Endothelial cell of umbilical vein (primary cell): ENCODE measurements at regions not wholly inside any gene's neighbourhood (a gene's known extent, or its start where the extent isn't known, plus 50 kb on each side); places are given as distances from the start of the nearest gene placed in this dataset.

Experiments used
- BruUV-seq: library from RNA; stranded (reverse); fragments of 400-500 nt; replicated peaks from 2 replicates; lab custom pipeline; 2021; lab: Mats Ljungman, UMichigan
- CTCF ChIA-PET: fragments of 300-600, 350-600 bp; sonication (Branson Sonifier 250); formaldehyde crosslinking; loops from one replicate; lab custom pipeline; 2021; ENCODE audit warnings: antibody characterized with exemption, inconsistent platforms; lab: Charles Lee
- POLR2A ChIA-PET: fragments of 300-600, 350-600 bp; sonication (Branson Sonifier 250); formaldehyde crosslinking; loops from one replicate; lab custom pipeline; 2021; ENCODE audit warnings: antibody characterized with exemption, inconsistent platforms; lab: Charles Lee
- DNase-seq: peaks from one replicate; pipeline ENCODE4 v3.0.0-alpha.2; 2011; ENCODE audit warnings: low read depth, low spot score
- FAIRE-seq: peaks from 2 replicates; lab custom pipeline; 2011; peaks lifted over from hg19 to GRCh38; lab: Jason Lieb, UNC
- H2AFZ ChIP-seq: 2 replicates; pipeline ENCODE4 v1.6.0; 2012; ENCODE audit warnings: low read depth, low read length, control low read depth, inconsistent platforms
- H3K27ac ChIP-seq: 2 replicates; pipeline ENCODE4 v1.5.1; 2011; ENCODE audit warnings: low read depth, mild to moderate bottlenecking, control low read depth, low read length, moderate library complexity; ENCODE audit not compliant: insufficient read depth
- H3K27me3 ChIP-seq, 2 experiments: 2 replicates each; pipeline versions ENCODE4 v1.6.0 to v1.6.1; 2011; ENCODE audit warnings: low read length in 2 of 2, mixed read lengths in 1 of 2; ENCODE audit not compliant: control insufficient read depth in 2 of 2, insufficient read depth in 2 of 2
- H3K36me3 ChIP-seq, 2 experiments: 2 replicates in 1 of 2; 3 replicates in 1 of 2; pipeline ENCODE4 v1.5.1; 2011; ENCODE audit warnings: low read length in 2 of 2, mild to moderate bottlenecking in 1 of 2, moderate library complexity in 1 of 2; ENCODE audit not compliant: control insufficient read depth in 2 of 2, insufficient read depth in 2 of 2; ENCODE audit errors: extremely low read depth in 1 of 2
- H3K4me1 ChIP-seq: 3 replicates; pipeline ENCODE4 v1.5.1; 2011; ENCODE audit warnings: mild to moderate bottlenecking, low read length; ENCODE audit not compliant: control insufficient read depth, insufficient read depth; ENCODE audit errors: extremely low read depth
- H3K4me2 ChIP-seq: 2 replicates; pipeline ENCODE4 v1.6.1; 2011; ENCODE audit warnings: low read length, control low read depth, mixed read lengths; ENCODE audit not compliant: insufficient read depth
- H3K4me3 ChIP-seq, 3 experiments: fragments of 200-600 bp in 1 of 3; sonication (generic), shearing (Covaris generic) in 1 of 3; replicated peaks in 1 of 3; 2 replicates each; pipeline ENCODE4 v1.5.1; 2011 to 2016; ENCODE audit warnings: control low read depth in 3 of 3, low read length in 3 of 3, mild to moderate bottlenecking in 2 of 3, inconsistent platforms in 1 of 3, low read depth in 1 of 3, moderate library complexity in 1 of 3; ENCODE audit not compliant: insufficient read depth in 1 of 3
- H3K79me2 ChIP-seq: 2 replicates; pipeline ENCODE4 v1.6.0; 2012; ENCODE audit warnings: low read length, inconsistent platforms; ENCODE audit not compliant: control insufficient read depth, insufficient read depth
- H3K9ac ChIP-seq: replicated peaks from 2 replicates; pipeline ENCODE3; 2011; ENCODE audit warnings: low read length, control low read depth; ENCODE audit not compliant: insufficient read depth; ENCODE audit errors: extremely low read depth
- H3K9me1 ChIP-seq: replicated peaks from 3 replicates; pipeline ENCODE4 v1.6.0; 2011; ENCODE audit warnings: mild to moderate bottlenecking, low read length; ENCODE audit not compliant: control insufficient read depth, insufficient read depth; ENCODE audit errors: extremely low read depth
- H3K9me3 ChIP-seq: replicated peaks from 2 replicates; pipeline ENCODE4 v1.5.1; 2012; ENCODE audit warnings: low read length, inconsistent platforms; ENCODE audit not compliant: control insufficient read depth, insufficient read depth
- H4K20me1 ChIP-seq: replicated peaks from 2 replicates; pipeline ENCODE3; 2011; ENCODE audit warnings: mild to moderate bottlenecking, low read length; ENCODE audit not compliant: control insufficient read depth, insufficient read depth; ENCODE audit errors: extremely low read depth
- CTCF ChIP-seq, 2 donors: IDR thresholded peaks; 1 replicate in 1 of 2; 2 replicates in 1 of 2; pipeline ENCODE4 v1.5.1; 2011; ENCODE audit warnings: low read length in 2 of 2, mild to moderate bottlenecking in 2 of 2, moderate library complexity in 2 of 2, control low read depth in 1 of 2, inconsistent platforms in 1 of 2, low read depth in 1 of 2; ENCODE audit not compliant: insufficient read depth in 1 of 2; ENCODE audit errors: extremely low read depth in 1 of 2
- EZH2 ChIP-seq: IDR thresholded peaks from 2 replicates; pipeline ENCODE4 v1.6.1; 2012; ENCODE audit warnings: borderline replicate concordance, low read depth, mild to moderate bottlenecking, moderate library complexity, low read length, inconsistent platforms; ENCODE audit not compliant: severe bottlenecking
- FOS ChIP-seq: IDR thresholded peaks from 2 replicates; pipeline ENCODE4 v1.6.1; 2011; ENCODE audit warnings: mild to moderate bottlenecking, low read length, moderate library complexity, borderline replicate concordance; ENCODE audit not compliant: insufficient read depth
- GATA2 ChIP-seq: IDR thresholded peaks from 2 replicates; pipeline ENCODE4 v1.7.0; 2011; ENCODE audit warnings: low read depth, mild to moderate bottlenecking, moderate library complexity, mixed read lengths, low read length; ENCODE audit not compliant: insufficient read length, insufficient read depth
- JUN ChIP-seq: IDR thresholded peaks from 2 replicates; pipeline ENCODE4 v1.6.1; 2011; ENCODE audit warnings: borderline replicate concordance, low read depth; ENCODE audit not compliant: insufficient read length, insufficient read depth
- MAX ChIP-seq: IDR thresholded peaks from 2 replicates; pipeline ENCODE4 v1.6.1; 2011; ENCODE audit not compliant: insufficient read depth, insufficient read length
- MYC ChIP-seq: IDR thresholded peaks from one replicate; pipeline ENCODE4 v1.6.1; 2011; ENCODE audit warnings: mild to moderate bottlenecking, low read depth, low read length
- POLR2A ChIP-seq: IDR thresholded peaks from 2 replicates; pipeline ENCODE4 v1.6.1; 2012; ENCODE audit warnings: low read depth, mild to moderate bottlenecking, control low read depth, low read length
- POLR2AphosphoS5 ChIP-seq: IDR thresholded peaks from 2 replicates; pipeline ENCODE4 v1.6.1; 2012; ENCODE audit warnings: low read depth, mild to moderate bottlenecking, control low read depth, low read length, moderate library complexity; ENCODE audit not compliant: insufficient read depth
- dilution Hi-C: fragments of 300-500 bp; cut with MboI; formaldehyde crosslinking; loops from one replicate; pipeline ENCODE4 v1.15.0; 2019; ENCODE audit warnings: low sequenced_read_pairs; ENCODE audit not compliant: extremely low pct_ligation_motif_present
- intact Hi-C: fragments of 100-400 bp; cut with micrococcal nuclease; formaldehyde crosslinking; loops from one replicate; pipeline ENCODE4 v1.10.0; 2022

- POLR2A ChIA-PET = no interaction called here
- no TSS peak for BruUV-seq
- dilution Hi-C loops = no loop called here
Measured at GRCh38 chr14:94868772-94869072, 98.8 kb upstream of the GSC start.

More at GRCh38 chr14:94868772-94869072, 98.8 kb upstream of the GSC start:
- H3K4me2 ChIP-seq = no peak overlapping the region
- CTCF ChIA-PET = no interaction called here
- no peaks in the 10 kb centered on the region for H3K79me2 ChIP-seq
- H3K4me3 ChIP-seq = no peak overlapping the region
- DNase-seq (no peak), FAIRE-seq (no peak)
- H3K9me1 ChIP-seq = no peaks in the 10 kb centered on the region
- no peak for TF ChIP-seq CTCF (IDR thresholded peaks at IDR 0.05; ENCODE audit: extremely low read depth in 1 of 2, insufficient read depth in 1 of 2, low read depth in 1 of 2, low read length in 2 of 2)
- no peak for TF ChIP-seq FOS
- TF ChIP-seq POLR2AphosphoS5 = no peak
- no peak for TF ChIP-seq POLR2A
- TF ChIP-seq JUN = no peak
- TF ChIP-seq EZH2 = no peak
- TF ChIP-seq MAX = no peak
- TF ChIP-seq MYC = no peak
- TF ChIP-seq GATA2 = no peak
- H3K36me3 ChIP-seq = no peaks in the 10 kb centered on the region
- H2AFZ ChIP-seq = no peak overlapping the region
- no peaks in the 10 kb centered on the region for H4K20me1 ChIP-seq
- H3K9me3 ChIP-seq = no peaks in the 10 kb centered on the region
- intact Hi-C loops = no loop called here
- H3K4me1 ChIP-seq = no peaks in the 10 kb centered on the region
- no peak overlapping the region for H3K27ac ChIP-seq
- no peaks in the 10 kb centered on the region for H3K27me3 ChIP-seq
- no peak overlapping the region for H3K9ac ChIP-seq
